ENCODE measurements at regions not wholly inside any gene's neighbourhood (a gene's known extent, or its start where the extent isn't known, plus 50 kb on each side); places are given as distances from the start of the nearest gene placed in this dataset.

- no peak for TF ChIP-seq TCF7L2 (IDR thresholded peaks at IDR 0.05; ENCODE audit: low read depth, low read length)
- TF ChIP-seq, protein P1, sequence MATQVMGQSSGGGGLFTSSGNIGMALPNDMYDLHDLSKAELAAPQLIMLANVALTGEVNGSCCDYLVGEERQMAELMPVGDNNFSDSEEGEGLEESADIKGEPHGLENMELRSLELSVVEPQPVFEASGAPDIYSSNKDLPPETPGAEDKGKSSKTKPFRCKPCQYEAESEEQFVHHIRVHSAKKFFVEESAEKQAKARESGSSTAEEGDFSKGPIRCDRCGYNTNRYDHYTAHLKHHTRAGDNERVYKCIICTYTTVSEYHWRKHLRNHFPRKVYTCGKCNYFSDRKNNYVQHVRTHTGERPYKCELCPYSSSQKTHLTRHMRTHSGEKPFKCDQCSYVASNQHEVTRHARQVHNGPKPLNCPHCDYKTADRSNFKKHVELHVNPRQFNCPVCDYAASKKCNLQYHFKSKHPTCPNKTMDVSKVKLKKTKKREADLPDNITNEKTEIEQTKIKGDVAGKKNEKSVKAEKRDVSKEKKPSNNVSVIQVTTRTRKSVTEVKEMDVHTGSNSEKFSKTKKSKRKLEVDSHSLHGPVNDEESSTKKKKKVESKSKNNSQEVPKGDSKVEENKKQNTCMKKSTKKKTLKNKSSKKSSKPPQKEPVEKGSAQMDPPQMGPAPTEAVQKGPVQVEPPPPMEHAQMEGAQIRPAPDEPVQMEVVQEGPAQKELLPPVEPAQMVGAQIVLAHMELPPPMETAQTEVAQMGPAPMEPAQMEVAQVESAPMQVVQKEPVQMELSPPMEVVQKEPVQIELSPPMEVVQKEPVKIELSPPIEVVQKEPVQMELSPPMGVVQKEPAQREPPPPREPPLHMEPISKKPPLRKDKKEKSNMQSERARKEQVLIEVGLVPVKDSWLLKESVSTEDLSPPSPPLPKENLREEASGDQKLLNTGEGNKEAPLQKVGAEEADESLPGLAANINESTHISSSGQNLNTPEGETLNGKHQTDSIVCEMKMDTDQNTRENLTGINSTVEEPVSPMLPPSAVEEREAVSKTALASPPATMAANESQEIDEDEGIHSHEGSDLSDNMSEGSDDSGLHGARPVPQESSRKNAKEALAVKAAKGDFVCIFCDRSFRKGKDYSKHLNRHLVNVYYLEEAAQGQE (IDR thresholded peaks at IDR 0.05; ENCODE audit: insufficient read depth in 1 of 2, low read depth in 2 of 2, low read length in 1 of 2): no peak
- no peak for TF ChIP-seq SIN3A (IDR thresholded peaks at IDR 0.05; ENCODE audit: borderline replicate concordance, insufficient read depth, low read depth, low read length)
- TF ChIP-seq, protein P2, sequence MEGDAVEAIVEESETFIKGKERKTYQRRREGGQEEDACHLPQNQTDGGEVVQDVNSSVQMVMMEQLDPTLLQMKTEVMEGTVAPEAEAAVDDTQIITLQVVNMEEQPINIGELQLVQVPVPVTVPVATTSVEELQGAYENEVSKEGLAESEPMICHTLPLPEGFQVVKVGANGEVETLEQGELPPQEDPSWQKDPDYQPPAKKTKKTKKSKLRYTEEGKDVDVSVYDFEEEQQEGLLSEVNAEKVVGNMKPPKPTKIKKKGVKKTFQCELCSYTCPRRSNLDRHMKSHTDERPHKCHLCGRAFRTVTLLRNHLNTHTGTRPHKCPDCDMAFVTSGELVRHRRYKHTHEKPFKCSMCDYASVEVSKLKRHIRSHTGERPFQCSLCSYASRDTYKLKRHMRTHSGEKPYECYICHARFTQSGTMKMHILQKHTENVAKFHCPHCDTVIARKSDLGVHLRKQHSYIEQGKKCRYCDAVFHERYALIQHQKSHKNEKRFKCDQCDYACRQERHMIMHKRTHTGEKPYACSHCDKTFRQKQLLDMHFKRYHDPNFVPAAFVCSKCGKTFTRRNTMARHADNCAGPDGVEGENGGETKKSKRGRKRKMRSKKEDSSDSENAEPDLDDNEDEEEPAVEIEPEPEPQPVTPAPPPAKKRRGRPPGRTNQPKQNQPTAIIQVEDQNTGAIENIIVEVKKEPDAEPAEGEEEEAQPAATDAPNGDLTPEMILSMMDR (IDR thresholded peaks at IDR 0.05): no peak
- TF ChIP-seq POLR2AphosphoS5 (IDR thresholded peaks at IDR 0.05; ENCODE audit: low read depth, low read length): no peak
- no peak for DNase-seq (ENCODE audit: low read depth, low spot score)
- ATAC-seq: no peak
- H3K9me3 ChIP-seq (ENCODE audit: control insufficient read depth, insufficient read depth, low read depth, low read length): no peaks in the 10 kb centered on the region
- H3K4me1 ChIP-seq (ENCODE audit: control insufficient read depth, insufficient read depth, low read length): no peaks in the 10 kb centered on the region
- CTCF ChIA-PET: no interaction called here
- no peak overlapping the region for H3K4me3 ChIP-seq (ENCODE audit: low read depth in 2 of 2, low read length in 2 of 2)
- in situ Hi-C loops (cut with HindIII; ENCODE audit: low pct_unique_long_range_greater_than_20kb, low sequenced_read_pairs) (no loop called here), intact Hi-C loops (cut with micrococcal nuclease; ENCODE audit: unreplicated experiment) (no loop called here)
- H3K27ac ChIP-seq (ENCODE audit: low read length): no peak overlapping the region
- no peaks in the 10 kb centered on the region for H3K36me3 ChIP-seq (ENCODE audit: control insufficient read depth, insufficient read depth, low read length)
- no peaks in the 10 kb centered on the region for H3K27me3 ChIP-seq (ENCODE audit: control insufficient read depth, insufficient read depth, low read length)
- no TSS peak for BruUV-seq (replicated peaks)
- POLR2A ChIA-PET: no interaction called here
These were observed 642.1 kb downstream of the SLCO4C1 start for GRCh38 chr5:101653996-101654395.

DNA sequence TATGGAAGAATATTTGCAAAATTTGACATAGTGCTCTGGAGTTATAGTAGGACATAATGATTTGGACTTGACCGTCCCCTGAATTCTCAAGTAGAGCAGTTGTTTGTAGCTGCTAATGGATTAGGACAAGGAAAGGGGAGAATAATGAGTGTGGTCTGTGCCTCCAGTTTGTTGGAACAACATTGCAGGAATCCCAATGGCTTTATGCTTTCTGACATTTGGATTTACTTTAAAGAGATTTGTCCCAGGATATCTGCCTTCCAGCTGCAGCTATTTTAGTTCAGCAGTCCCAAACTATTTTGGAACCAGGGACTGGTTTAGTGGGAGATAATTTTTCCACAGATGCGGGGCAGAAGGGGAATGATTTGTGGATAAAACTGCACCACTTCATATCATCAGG is 648.2 kb downstream of the SLCO4C1 start:
- intact Hi-C loops (cut with micrococcal nuclease; ENCODE audit: unreplicated experiment) (no loop called here), in situ Hi-C loops (cut with HindIII; ENCODE audit: low pct_unique_long_range_greater_than_20kb, low sequenced_read_pairs) (no loop called here)
- no peak overlapping the region for H3K27ac ChIP-seq (ENCODE audit: low read length)
- H3K27me3 ChIP-seq (ENCODE audit: control insufficient read depth, insufficient read depth, low read length): no peaks in the 10 kb centered on the region
- ATAC-seq: no peak
- H3K4me1 ChIP-seq (ENCODE audit: control insufficient read depth, insufficient read depth, low read length): no peaks in the 10 kb centered on the region
- no peaks in the 10 kb centered on the region for H3K36me3 ChIP-seq (ENCODE audit: control insufficient read depth, insufficient read depth, low read length)
- no peaks in the 10 kb centered on the region for H3K9me3 ChIP-seq (ENCODE audit: control insufficient read depth, insufficient read depth, low read depth, low read length)
- POLR2A ChIA-PET: no interaction called here
- no peak overlapping the region for H3K4me3 ChIP-seq (ENCODE audit: low read depth in 2 of 2, low read length in 2 of 2)
- DNase-seq (ENCODE audit: low read depth, low spot score): no peak
- CTCF ChIA-PET: no interaction called here
- TF ChIP-seq, protein P2 (IDR thresholded peaks at IDR 0.05): no peak
- no peak for TF ChIP-seq POLR2AphosphoS5 (IDR thresholded peaks at IDR 0.05; ENCODE audit: low read depth, low read length)
- no peak for TF ChIP-seq TCF7L2 (IDR thresholded peaks at IDR 0.05; ENCODE audit: low read depth, low read length)
- BruUV-seq (replicated peaks): no TSS peak

GRCh38 chr5:101643794-101644193 is 652.3 kb downstream of the SLCO4C1 start:
- Histone ChIP-seq H3K9me3 (ENCODE audit: control insufficient read depth, insufficient read depth, low read depth, low read length) (no peaks in the 10 kb centered on the region), H3K4me1 (ENCODE audit: control insufficient read depth, insufficient read depth, low read length) (no peaks in the 10 kb centered on the region), H3K27ac (ENCODE audit: low read length) (no peak overlapping the region), H3K27me3 (ENCODE audit: control insufficient read depth, insufficient read depth, low read length) (no peaks in the 10 kb centered on the region), H3K36me3 (ENCODE audit: control insufficient read depth, insufficient read depth, low read length) (no peaks in the 10 kb centered on the region), H3K4me3 (ENCODE audit: low read depth in 2 of 2, low read length in 2 of 2) (no peak overlapping the region)
- intact Hi-C loops (cut with micrococcal nuclease; ENCODE audit: unreplicated experiment): no loop called here
- in situ Hi-C loops (cut with HindIII; ENCODE audit: low pct_unique_long_range_greater_than_20kb, low sequenced_read_pairs): no loop called here
- BruUV-seq (replicated peaks): no TSS peak
- ChIA-PET POLR2A (no interaction called here), CTCF (no interaction called here)
- ATAC-seq (no peak), DNase-seq (ENCODE audit: low read depth, low spot score) (no peak)
- TF ChIP-seq, protein P2 (IDR thresholded peaks at IDR 0.05): no peak
- TF ChIP-seq TCF7L2 (IDR thresholded peaks at IDR 0.05; ENCODE audit: low read depth, low read length): no peak
- TF ChIP-seq, protein P1 (IDR thresholded peaks at IDR 0.05; ENCODE audit: insufficient read depth in 1 of 2, low read depth in 2 of 2, low read length in 1 of 2): no peak
